ENCODE measurements at regions not wholly inside any gene's neighbourhood (a gene's known extent, or its start where the extent isn't known, plus 50 kb on each side); places are given as distances from the start of the nearest gene placed in this dataset.

DNA sequence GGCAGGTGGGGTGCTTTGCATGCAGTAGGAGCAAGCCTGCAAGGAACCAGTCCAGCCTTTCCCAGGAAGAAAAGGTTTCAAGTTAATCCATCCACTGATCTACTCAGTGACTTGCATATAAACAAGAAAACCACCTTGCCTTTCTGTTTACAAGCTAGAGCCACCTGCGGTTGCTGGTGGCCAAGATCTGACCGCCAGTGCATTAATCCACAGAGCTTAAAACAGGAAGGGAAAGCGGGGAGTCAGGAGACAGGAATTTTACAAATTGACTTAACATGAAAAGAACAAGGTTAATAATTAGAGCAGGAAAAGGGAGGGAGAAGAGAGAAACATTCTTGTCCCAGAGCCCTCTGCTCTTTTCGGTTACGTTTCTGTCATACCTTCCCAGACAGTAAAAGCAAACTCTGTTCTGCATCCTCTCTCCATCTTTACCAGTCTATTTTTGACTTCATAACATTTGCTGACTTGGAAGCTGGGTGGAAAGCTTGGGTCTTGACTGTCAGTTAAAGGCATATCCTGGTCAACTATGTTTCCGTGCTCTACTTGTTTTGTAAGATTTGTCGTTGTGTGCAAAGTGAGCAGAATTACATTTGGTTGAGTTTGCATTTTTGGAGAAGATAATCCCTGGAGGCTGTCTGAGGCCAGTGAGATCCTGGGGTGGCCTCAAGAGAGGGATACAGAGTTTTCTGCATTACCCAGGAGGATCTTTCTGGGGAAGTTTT lies 760.6 kb downstream of the EFNB2 start:
- no peak for TF ChIP-seq CTCF (IDR thresholded peaks at IDR 0.05; ENCODE audit: borderline replicate concordance, control extremely low read depth, extremely low read depth, insufficient read depth, missing control alignments)
- in situ Hi-C loops (cut with MboI; ENCODE audit: low sequenced_read_pairs, unreplicated experiment), result no loop called here
- no peak for DNase-seq (ENCODE audit: low spot score)

- in situ Hi-C loops (cut with MboI; ENCODE audit: low sequenced_read_pairs, unreplicated experiment), result no loop called here
- no peak for DNase-seq (ENCODE audit: low spot score)
- no peak for TF ChIP-seq CTCF (IDR thresholded peaks at IDR 0.05; ENCODE audit: borderline replicate concordance, control extremely low read depth, extremely low read depth, insufficient read depth, missing control alignments)
Measured at GRCh38 chr13:105773863-105774538, 761.5 kb downstream of the EFNB2 start.

DNA sequence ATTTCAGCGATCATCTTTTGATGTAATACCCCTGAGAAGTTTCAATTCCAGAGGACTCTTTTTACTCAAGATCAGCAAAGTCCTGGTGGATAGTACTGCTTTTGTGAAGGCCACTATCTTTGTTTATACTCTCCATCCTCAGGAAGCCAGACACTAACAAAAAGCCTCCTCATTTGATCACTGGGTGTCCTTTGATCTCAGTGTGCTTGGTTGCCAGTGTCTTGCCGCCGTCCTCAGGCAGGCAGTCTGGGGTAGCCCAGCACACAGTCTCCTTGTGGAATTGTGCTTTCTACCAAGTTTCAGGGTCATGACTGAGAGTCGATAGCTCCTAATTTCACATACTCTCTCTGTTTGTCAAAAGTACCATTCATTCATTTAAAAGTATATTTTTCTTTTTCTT lies 762.2 kb downstream of the EFNB2 start:
- TF ChIP-seq CTCF (IDR thresholded peaks at IDR 0.05; ENCODE audit: borderline replicate concordance, control extremely low read depth, extremely low read depth, insufficient read depth, missing control alignments), result no peak
- in situ Hi-C loops (cut with MboI; ENCODE audit: low sequenced_read_pairs, unreplicated experiment), result no loop called here
- DNase-seq (ENCODE audit: low spot score), result no peak

DNA sequence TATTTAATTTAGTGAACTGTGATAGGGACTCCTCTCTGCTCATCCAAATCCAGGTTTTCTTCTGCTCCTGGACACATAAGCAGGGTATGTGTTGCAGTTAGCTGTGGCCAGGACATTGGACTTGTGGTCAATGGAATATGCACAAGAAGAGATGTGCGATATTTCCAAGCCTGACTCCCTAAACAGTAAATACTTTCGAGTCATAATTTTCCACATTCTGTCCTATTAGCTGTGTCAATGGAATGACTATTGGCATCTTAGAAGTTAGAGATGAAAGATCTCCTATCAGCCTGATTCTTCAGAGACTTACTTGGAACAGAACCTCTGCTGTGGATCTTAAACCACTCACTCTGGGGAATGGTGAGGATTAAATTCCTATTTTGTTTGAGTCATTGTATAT lies 771.0 kb downstream of the EFNB2 start:
- in situ Hi-C loops (cut with MboI; ENCODE audit: low sequenced_read_pairs, unreplicated experiment), result no loop called here
- TF ChIP-seq CTCF (IDR thresholded peaks at IDR 0.05; ENCODE audit: borderline replicate concordance, control extremely low read depth, extremely low read depth, insufficient read depth, missing control alignments), result no peak

GRCh38 chr13:105763851-105764250 lies 771.6 kb downstream of the EFNB2 start:
- in situ Hi-C loops (cut with MboI; ENCODE audit: low sequenced_read_pairs, unreplicated experiment), result no loop called here
- TF ChIP-seq CTCF (IDR thresholded peaks at IDR 0.05; ENCODE audit: borderline replicate concordance, control extremely low read depth, extremely low read depth, insufficient read depth, missing control alignments), result no peak
- DNase-seq (ENCODE audit: low spot score), result no peak

More for the DNA sequence above, 771.0 kb downstream of the EFNB2 start:
- no peak for DNase-seq (ENCODE audit: low spot score)

DNA sequence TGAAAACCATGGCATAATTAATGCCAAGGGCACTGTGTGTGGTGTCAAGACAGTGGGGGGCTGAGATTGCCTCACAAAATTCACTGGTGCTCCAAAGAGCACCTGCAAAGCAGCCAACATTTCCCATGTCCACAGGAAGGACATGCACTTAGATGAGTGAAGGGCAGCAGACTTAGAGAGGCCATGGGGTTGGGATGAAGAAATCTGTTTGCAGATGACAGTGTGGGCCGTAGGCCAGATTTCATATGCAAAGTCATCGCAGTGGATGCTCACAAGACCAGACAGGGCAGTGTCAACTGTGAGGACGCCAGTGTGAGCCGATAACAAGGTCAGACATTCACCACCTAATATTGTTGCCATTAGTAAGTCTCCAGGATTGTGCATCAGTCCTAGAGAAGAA lies 773.4 kb downstream of the EFNB2 start:
- in situ Hi-C loops (cut with MboI; ENCODE audit: low sequenced_read_pairs, unreplicated experiment), result no loop called here

More for the DNA sequence above, 773.4 kb downstream of the EFNB2 start:
- DNase-seq (ENCODE audit: low spot score), result no peak
- no peak for TF ChIP-seq CTCF (IDR thresholded peaks at IDR 0.05; ENCODE audit: borderline replicate concordance, control extremely low read depth, extremely low read depth, insufficient read depth, missing control alignments)

Measured in GM13976 (cell line).